Activated T-cell treated with anti-CD3 and anti-CD28 coated beads, Interleukin-2, amount 50 U/mL, for 24 hours (primary cell): ENCODE measurements at regions not wholly inside any gene's neighbourhood (a gene's known extent, or its start where the extent isn't known, plus 50 kb on each side); places are given as distances from the start of the nearest gene placed in this dataset.
"Not testable (repeated sequence)": the region's sequence is repeated elsewhere in the genome, so short reads cannot be mapped to it uniquely, and the experiment has no call there.

Experiments used
- DNase-seq: peaks from one replicate; pipeline ENCODE4 v3.0.0-alpha.2; 2020
- H3K27ac Mint-ChIP-seq: 2 replicates; pipeline ENCODE4 v1.8.0; 2020; ENCODE audit warnings: mild to moderate bottlenecking, mixed read lengths
- H3K27me3 Mint-ChIP-seq: 2 replicates; pipeline ENCODE4 v1.8.0; 2020; ENCODE audit warnings: mixed read lengths
- H3K36me3 Mint-ChIP-seq: 2 replicates; pipeline ENCODE4 v1.8.0; 2020; ENCODE audit warnings: low read depth, mixed read lengths
- H3K4me1 Mint-ChIP-seq: 2 replicates; pipeline ENCODE4 v1.8.0; 2020; ENCODE audit warnings: low read depth, mixed read lengths
- H3K4me3 Mint-ChIP-seq: 2 replicates; pipeline ENCODE4 v1.8.0; 2020; ENCODE audit warnings: mild to moderate bottlenecking, moderate library complexity, mixed read lengths
- H3K9me3 Mint-ChIP-seq: 2 replicates; pipeline ENCODE4 v1.8.0; 2020; ENCODE audit warnings: mixed read lengths

DNA sequence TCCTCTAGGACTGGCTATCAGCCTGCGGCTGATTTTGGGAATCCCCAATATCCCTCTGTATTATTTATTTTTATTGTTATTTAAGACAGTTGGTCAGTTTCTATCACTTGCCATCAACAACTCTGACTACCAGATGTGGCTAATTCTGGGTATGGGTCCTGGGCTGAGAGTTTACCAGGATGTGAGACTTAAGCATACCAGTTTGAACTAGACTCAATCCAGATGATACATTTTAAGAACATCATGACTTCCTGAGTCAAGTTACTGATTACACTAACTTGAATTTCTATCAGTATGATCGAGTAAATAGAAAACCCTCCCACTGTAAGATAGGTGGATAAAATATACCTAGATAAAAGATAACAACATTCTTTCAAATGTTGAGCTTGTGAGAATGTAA is 634.0 kb downstream of the MAT2B start:
- Mint-ChIP-seq H3K27ac (no peak overlapping the region), H3K4me1 (no peaks in the 10 kb centered on the region), H3K27me3 (no peaks in the 10 kb centered on the region), H3K9me3 (peaks cover 11% of the 10 kb centered on the region), H3K36me3 (no peaks in the 10 kb centered on the region), H3K4me3 (no peak overlapping the region)
- DNase-seq, result no peak

DNA sequence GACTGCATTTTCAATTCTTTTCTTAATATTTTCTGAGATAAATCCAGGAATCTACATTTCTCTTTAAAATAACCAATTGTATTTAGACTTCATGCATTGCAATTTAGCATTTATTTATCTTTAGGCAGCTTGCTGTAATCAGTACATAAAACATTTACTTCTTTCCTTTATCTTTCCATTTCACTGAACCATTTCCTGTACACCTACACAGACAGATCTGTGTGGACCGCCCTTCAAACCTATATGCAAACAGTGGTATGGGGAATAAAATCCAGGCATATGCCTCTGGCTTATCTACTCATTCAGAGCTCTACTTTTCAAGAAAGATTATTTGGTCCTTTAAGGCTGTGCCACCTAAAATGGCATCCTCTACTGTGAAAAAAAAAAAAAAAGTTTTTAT is 640.0 kb downstream of the MAT2B start:
- H3K4me3 Mint-ChIP-seq, result no peak overlapping the region
- H3K9me3 Mint-ChIP-seq, result peaks cover 13% of the 10 kb centered on the region
- H3K27ac Mint-ChIP-seq, result no peak overlapping the region
- H3K36me3 Mint-ChIP-seq, result no peaks in the 10 kb centered on the region
- H3K27me3 Mint-ChIP-seq, result no peaks in the 10 kb centered on the region
- no peaks in the 10 kb centered on the region for H3K4me1 Mint-ChIP-seq
- DNase-seq, result no peak

- Mint-ChIP-seq H3K4me3 (no peak overlapping the region), H3K4me1 (no peaks in the 10 kb centered on the region), H3K9me3 (peaks cover 10% of the 10 kb centered on the region), H3K36me3 (no peaks in the 10 kb centered on the region), H3K27me3 (no peaks in the 10 kb centered on the region), H3K27ac (no peak overlapping the region)
- DNase-seq, result no peak
Observed at GRCh38 chr5:164146223-164146622, 640.8 kb downstream of the MAT2B start.

DNA sequence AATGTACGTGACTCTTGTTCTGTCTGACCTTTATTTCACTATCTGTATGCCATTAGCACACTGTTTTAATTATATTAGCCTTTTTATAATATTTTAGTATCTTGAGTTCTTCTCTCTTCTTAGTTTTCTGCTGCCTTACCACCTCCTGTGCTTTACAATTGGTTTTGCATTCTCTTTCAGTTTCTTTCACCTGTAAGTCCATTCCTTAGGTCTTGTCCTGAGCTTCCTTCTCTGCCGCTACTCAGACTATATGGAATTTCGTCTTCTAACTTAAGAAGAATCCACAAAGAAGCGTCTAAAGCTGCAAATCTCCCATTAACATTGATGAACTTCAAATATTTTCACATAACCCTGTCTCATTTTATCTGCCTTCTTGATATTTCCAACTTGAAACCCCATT is 642.9 kb downstream of the MAT2B start:
- Mint-ChIP-seq H3K27ac (no peak overlapping the region), H3K36me3 (no peaks in the 10 kb centered on the region), H3K27me3 (no peaks in the 10 kb centered on the region), H3K4me1 (no peaks in the 10 kb centered on the region), H3K4me3 (no peak overlapping the region), H3K9me3 (peaks cover 11% of the 10 kb centered on the region)
- no peak for DNase-seq

- not testable (repeated sequence) for H3K36me3 Mint-ChIP-seq, H3K9me3 Mint-ChIP-seq, H3K4me1 Mint-ChIP-seq, H3K4me3 Mint-ChIP-seq, H3K27me3 Mint-ChIP-seq, DNase-seq, H3K27ac Mint-ChIP-seq
Observed at GRCh38 chr5:164152539-164152938, 647.1 kb downstream of the MAT2B start.

GRCh38 chr5:164153469-164154172 is 648.2 kb downstream of the MAT2B start:
- no peak for DNase-seq
- Mint-ChIP-seq H3K4me3 (no peak overlapping the region), H3K36me3 (no peaks in the 10 kb centered on the region), H3K27me3 (no peaks in the 10 kb centered on the region), H3K27ac (no peak overlapping the region), H3K9me3 (peaks cover 6% of the 10 kb centered on the region), H3K4me1 (no peaks in the 10 kb centered on the region)

DNA sequence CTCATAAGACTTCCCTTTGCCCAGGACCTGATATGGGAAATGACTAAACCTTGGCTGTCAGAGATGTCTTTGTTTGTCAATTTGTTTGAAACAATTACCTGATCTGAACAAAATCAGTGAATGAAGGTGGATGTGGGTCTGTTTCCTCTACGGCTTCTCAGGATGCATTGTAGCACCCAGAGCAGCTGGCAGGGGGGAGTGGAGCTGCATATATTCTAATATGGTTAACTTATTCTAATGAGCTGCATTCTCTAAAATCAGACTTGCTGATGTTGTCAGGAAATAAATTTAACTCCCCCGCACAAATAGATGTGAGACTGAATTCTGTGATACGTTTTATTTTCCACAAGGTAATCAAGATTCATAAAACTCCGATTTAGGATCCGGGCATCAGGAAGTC is 665.4 kb downstream of the MAT2B start:
- H3K27ac Mint-ChIP-seq, result no peak overlapping the region
- no peak overlapping the region for H3K4me3 Mint-ChIP-seq
- no peaks in the 10 kb centered on the region for H3K36me3 Mint-ChIP-seq
- no peak for DNase-seq
- peaks cover 3% of the 10 kb centered on the region for H3K9me3 Mint-ChIP-seq
- no peaks in the 10 kb centered on the region for H3K4me1 Mint-ChIP-seq
- H3K27me3 Mint-ChIP-seq, result no peaks in the 10 kb centered on the region

- no peak for DNase-seq
- Mint-ChIP-seq H3K4me1 (no peaks in the 10 kb centered on the region), H3K4me3 (no peak overlapping the region), H3K27me3 (no peaks in the 10 kb centered on the region), H3K9me3 (peaks cover 13% of the 10 kb centered on the region), H3K36me3 (no peaks in the 10 kb centered on the region), H3K27ac (no peak overlapping the region)
Observed at GRCh38 chr5:164175083-164175482, 669.7 kb downstream of the MAT2B start.

- no peak overlapping the region for H3K27ac Mint-ChIP-seq
- no peaks in the 10 kb centered on the region for H3K4me1 Mint-ChIP-seq
- no peak for DNase-seq
- peaks cover 20% of the 10 kb centered on the region for H3K9me3 Mint-ChIP-seq
- H3K27me3 Mint-ChIP-seq, result no peaks in the 10 kb centered on the region
- no peak overlapping the region for H3K4me3 Mint-ChIP-seq
- no peaks in the 10 kb centered on the region for H3K36me3 Mint-ChIP-seq
Observed at GRCh38 chr5:164179406-164179805, 674.0 kb downstream of the MAT2B start.

GRCh38 chr5:164181604-164182003 is 676.2 kb downstream of the MAT2B start:
- H3K36me3 Mint-ChIP-seq, result no peaks in the 10 kb centered on the region
- no peak overlapping the region for H3K4me3 Mint-ChIP-seq
- no peaks in the 10 kb centered on the region for H3K27me3 Mint-ChIP-seq
- no peak for DNase-seq
- H3K27ac Mint-ChIP-seq, result no peak overlapping the region
- peaks cover 20% of the 10 kb centered on the region for H3K9me3 Mint-ChIP-seq
- H3K4me1 Mint-ChIP-seq, result no peaks in the 10 kb centered on the region

DNA sequence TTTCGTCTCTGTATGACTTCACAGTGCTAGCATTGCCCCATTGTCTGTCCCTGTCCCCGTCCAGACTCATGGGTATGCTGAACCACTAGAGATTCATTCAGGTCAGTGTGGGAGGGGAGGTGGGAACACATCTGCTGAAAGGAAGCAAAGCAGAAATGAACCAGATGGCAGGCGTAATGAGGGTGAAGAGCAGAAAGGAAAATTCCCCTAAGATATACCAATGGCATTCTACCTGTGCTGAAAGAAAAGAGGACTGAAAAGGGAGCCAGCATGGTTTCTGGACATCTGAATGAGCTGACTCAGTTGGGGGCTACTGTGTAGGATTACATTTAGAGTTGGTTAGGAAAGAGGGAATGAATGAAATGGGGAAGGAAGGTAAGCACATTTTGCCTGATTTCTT is 678.7 kb downstream of the MAT2B start:
- peaks cover 13% of the 10 kb centered on the region for H3K9me3 Mint-ChIP-seq
- no peak overlapping the region for H3K4me3 Mint-ChIP-seq
- H3K27ac Mint-ChIP-seq, result no peak overlapping the region
- no peak for DNase-seq
- H3K36me3 Mint-ChIP-seq, result no peaks in the 10 kb centered on the region
- H3K27me3 Mint-ChIP-seq, result no peaks in the 10 kb centered on the region
- no peaks in the 10 kb centered on the region for H3K4me1 Mint-ChIP-seq

DNA sequence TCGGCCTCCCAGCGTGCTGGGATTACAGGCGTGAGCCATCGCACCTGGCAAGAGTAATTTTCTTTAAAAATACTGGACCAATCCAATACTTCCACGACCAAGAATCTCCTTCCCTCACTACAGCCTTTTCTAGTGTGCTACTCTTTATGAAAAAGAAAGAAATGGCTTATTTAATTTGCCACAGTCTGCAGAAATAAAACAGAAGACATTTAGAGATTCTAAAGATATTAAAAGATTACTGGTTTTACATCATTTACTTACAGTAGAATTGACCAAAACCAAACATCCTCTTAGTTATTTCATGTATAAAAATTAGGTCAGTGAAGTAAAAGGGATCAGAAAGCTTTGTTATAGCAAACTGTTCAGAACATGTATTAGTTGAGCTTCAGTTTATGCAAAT is 679.6 kb downstream of the MAT2B start:
- no peaks in the 10 kb centered on the region for H3K4me1 Mint-ChIP-seq
- no peaks in the 10 kb centered on the region for H3K27me3 Mint-ChIP-seq

DNA sequence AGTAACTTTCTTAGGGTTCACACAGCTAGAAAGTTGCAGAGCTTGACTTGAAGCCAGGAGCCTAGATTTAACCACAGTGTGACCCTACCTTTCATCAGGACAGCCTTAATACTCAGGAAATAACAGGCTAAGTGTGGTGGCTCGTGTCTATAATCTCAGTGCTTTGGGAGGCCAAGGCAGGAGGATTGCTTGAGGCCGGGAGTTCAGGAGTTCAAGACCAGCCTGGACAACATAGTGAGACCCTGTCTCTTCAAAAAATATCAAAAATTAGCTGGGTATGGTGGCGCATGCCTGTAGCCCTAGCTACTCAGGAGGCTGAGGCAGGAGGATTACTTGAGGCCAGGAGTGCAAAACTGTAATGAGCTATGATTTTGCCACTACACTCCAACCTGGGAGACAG is 681.1 kb downstream of the MAT2B start:
- Mint-ChIP-seq H3K9me3 (peaks cover 13% of the 10 kb centered on the region), H3K4me1 (no peaks in the 10 kb centered on the region), H3K27me3 (no peaks in the 10 kb centered on the region), H3K36me3 (no peaks in the 10 kb centered on the region), H3K27ac (no peak overlapping the region), H3K4me3 (no peak overlapping the region)
- DNase-seq, result no peak

More for the DNA sequence above, 679.6 kb downstream of the MAT2B start:
- Mint-ChIP-seq H3K4me3 (no peak overlapping the region), H3K27ac (no peak overlapping the region), H3K36me3 (no peaks in the 10 kb centered on the region), H3K9me3 (peaks cover 14% of the 10 kb centered on the region)
- no peak for DNase-seq

DNA sequence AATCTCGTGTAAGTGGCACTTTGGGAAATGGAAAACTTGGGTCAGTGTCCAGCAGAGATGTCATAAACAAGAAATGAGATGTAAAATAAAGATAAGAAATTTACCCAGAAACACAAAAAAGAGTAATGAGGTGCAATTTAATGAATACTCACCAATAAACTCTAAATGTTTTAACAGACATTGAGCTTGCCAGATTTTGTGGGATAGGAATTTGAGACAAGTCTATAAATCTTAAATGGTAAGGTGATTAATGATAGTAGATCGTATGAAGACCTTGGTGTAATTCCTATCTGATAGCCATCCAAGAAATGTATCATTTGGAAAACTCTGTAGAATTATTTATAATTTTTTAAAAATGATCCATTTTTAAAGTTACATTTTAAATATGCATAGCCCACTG is 682.4 kb downstream of the MAT2B start:
- DNase-seq, result no peak
- no peaks in the 10 kb centered on the region for H3K27me3 Mint-ChIP-seq
- H3K9me3 Mint-ChIP-seq, result peaks cover 10% of the 10 kb centered on the region
- H3K4me1 Mint-ChIP-seq, result no peaks in the 10 kb centered on the region
- H3K27ac Mint-ChIP-seq, result no peak overlapping the region
- H3K36me3 Mint-ChIP-seq, result no peaks in the 10 kb centered on the region
- no peak overlapping the region for H3K4me3 Mint-ChIP-seq

DNA sequence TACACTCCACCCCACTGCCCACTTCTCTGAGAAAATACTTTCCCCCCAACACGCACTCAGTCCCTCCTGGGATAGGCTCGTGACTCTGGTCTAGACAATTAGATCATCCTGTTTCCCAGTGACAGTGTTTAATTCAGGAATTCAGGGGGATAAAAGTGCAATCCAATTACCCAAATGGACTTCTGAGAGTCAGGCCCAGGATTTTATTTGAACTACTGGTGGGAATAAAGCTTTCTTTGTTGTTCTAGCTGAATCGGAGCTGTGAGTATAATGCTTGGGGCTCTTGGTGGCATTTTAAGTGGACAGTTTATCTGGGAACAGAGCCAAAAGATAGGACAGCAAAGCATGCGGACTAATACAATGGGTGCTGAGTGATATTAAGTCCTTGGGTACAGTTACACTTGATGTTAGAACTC is 683.3 kb downstream of the MAT2B start:
- H3K4me1 Mint-ChIP-seq, result no peaks in the 10 kb centered on the region
- no peaks in the 10 kb centered on the region for H3K27me3 Mint-ChIP-seq
- peaks cover 5% of the 10 kb centered on the region for H3K9me3 Mint-ChIP-seq
- H3K27ac Mint-ChIP-seq, result no peak overlapping the region
- H3K4me3 Mint-ChIP-seq, result no peak overlapping the region
- H3K36me3 Mint-ChIP-seq, result no peaks in the 10 kb centered on the region
- DNase-seq, result no peak

DNA sequence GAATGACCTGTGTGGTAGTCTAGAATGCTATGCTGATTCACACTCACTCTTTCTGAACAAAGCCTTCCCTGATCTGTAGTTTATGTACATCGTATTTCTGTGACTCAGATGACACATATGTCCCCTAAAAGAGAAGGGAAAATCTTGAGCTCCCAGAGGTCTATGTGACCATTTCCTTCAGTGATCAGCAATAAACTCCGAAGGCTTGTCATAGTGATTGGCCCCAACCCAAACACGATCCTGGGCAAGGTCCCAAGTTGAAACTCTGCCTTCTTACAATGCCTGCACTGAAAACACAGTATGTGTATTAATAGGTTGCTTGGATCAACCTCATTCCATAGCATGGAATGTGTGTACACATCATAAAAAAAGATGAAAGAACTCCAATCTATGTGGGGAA is 685.8 kb downstream of the MAT2B start:
- no peak for DNase-seq
- no peaks in the 10 kb centered on the region for H3K4me1 Mint-ChIP-seq

More for the DNA sequence above, 685.8 kb downstream of the MAT2B start:
- Mint-ChIP-seq H3K9me3 (peaks cover 6% of the 10 kb centered on the region), H3K36me3 (no peaks in the 10 kb centered on the region), H3K27me3 (no peaks in the 10 kb centered on the region), H3K27ac (no peak overlapping the region), H3K4me3 (no peak overlapping the region)
